Endothelial cell of umbilical vein (primary cell): ENCODE measurements at regions not wholly inside any gene's neighbourhood (a gene's known extent, or its start where the extent isn't known, plus 50 kb on each side); places are given as distances from the start of the nearest gene placed in this dataset.
A peak's percentile ranks its signal among the peaks of the same experiment; 100 is the strongest.

ENCODE experiments used
- BruUV-seq: library from RNA; stranded (reverse); fragments of 400-500 nt; replicated peaks from 2 replicates; lab custom pipeline; 2021; lab: Mats Ljungman, UMichigan
- CTCF ChIA-PET: fragments of 300-600, 350-600 bp; sonication (Branson Sonifier 250); formaldehyde crosslinking; loops from one replicate; lab custom pipeline; 2021; ENCODE audit warnings: antibody characterized with exemption, inconsistent platforms; lab: Charles Lee
- POLR2A ChIA-PET: fragments of 300-600, 350-600 bp; sonication (Branson Sonifier 250); formaldehyde crosslinking; loops from one replicate; lab custom pipeline; 2021; ENCODE audit warnings: antibody characterized with exemption, inconsistent platforms; lab: Charles Lee
- DNase-seq: peaks from one replicate; pipeline ENCODE4 v3.0.0-alpha.2; 2011; ENCODE audit warnings: low read depth, low spot score
- FAIRE-seq: peaks from 2 replicates; lab custom pipeline; 2011; peaks lifted over from hg19 to GRCh38; lab: Jason Lieb, UNC
- H2AFZ ChIP-seq: 2 replicates; pipeline ENCODE4 v1.6.0; 2012; ENCODE audit warnings: low read depth, low read length, control low read depth, inconsistent platforms
- H3K27ac ChIP-seq: 2 replicates; pipeline ENCODE4 v1.5.1; 2011; ENCODE audit warnings: low read depth, mild to moderate bottlenecking, control low read depth, low read length, moderate library complexity; ENCODE audit not compliant: insufficient read depth
- H3K27me3 ChIP-seq, 2 experiments: 2 replicates each; pipeline versions ENCODE4 v1.6.0 to v1.6.1; 2011; ENCODE audit warnings: low read length in 2 of 2, mixed read lengths in 1 of 2; ENCODE audit not compliant: control insufficient read depth in 2 of 2, insufficient read depth in 2 of 2
- H3K36me3 ChIP-seq, 2 experiments: 2 replicates in 1 of 2; 3 replicates in 1 of 2; pipeline ENCODE4 v1.5.1; 2011; ENCODE audit warnings: low read length in 2 of 2, mild to moderate bottlenecking in 1 of 2, moderate library complexity in 1 of 2; ENCODE audit not compliant: control insufficient read depth in 2 of 2, insufficient read depth in 2 of 2; ENCODE audit errors: extremely low read depth in 1 of 2
- H3K4me1 ChIP-seq: 3 replicates; pipeline ENCODE4 v1.5.1; 2011; ENCODE audit warnings: mild to moderate bottlenecking, low read length; ENCODE audit not compliant: control insufficient read depth, insufficient read depth; ENCODE audit errors: extremely low read depth
- H3K4me2 ChIP-seq: 2 replicates; pipeline ENCODE4 v1.6.1; 2011; ENCODE audit warnings: low read length, control low read depth, mixed read lengths; ENCODE audit not compliant: insufficient read depth
- H3K4me3 ChIP-seq, 3 experiments: fragments of 200-600 bp in 1 of 3; sonication (generic), shearing (Covaris generic) in 1 of 3; replicated peaks in 1 of 3; 2 replicates each; pipeline ENCODE4 v1.5.1; 2011 to 2016; ENCODE audit warnings: control low read depth in 3 of 3, low read length in 3 of 3, mild to moderate bottlenecking in 2 of 3, inconsistent platforms in 1 of 3, low read depth in 1 of 3, moderate library complexity in 1 of 3; ENCODE audit not compliant: insufficient read depth in 1 of 3
- H3K79me2 ChIP-seq: 2 replicates; pipeline ENCODE4 v1.6.0; 2012; ENCODE audit warnings: low read length, inconsistent platforms; ENCODE audit not compliant: control insufficient read depth, insufficient read depth
- H3K9ac ChIP-seq: replicated peaks from 2 replicates; pipeline ENCODE3; 2011; ENCODE audit warnings: low read length, control low read depth; ENCODE audit not compliant: insufficient read depth; ENCODE audit errors: extremely low read depth
- H3K9me1 ChIP-seq: replicated peaks from 3 replicates; pipeline ENCODE4 v1.6.0; 2011; ENCODE audit warnings: mild to moderate bottlenecking, low read length; ENCODE audit not compliant: control insufficient read depth, insufficient read depth; ENCODE audit errors: extremely low read depth
- H3K9me3 ChIP-seq: replicated peaks from 2 replicates; pipeline ENCODE4 v1.5.1; 2012; ENCODE audit warnings: low read length, inconsistent platforms; ENCODE audit not compliant: control insufficient read depth, insufficient read depth
- H4K20me1 ChIP-seq: replicated peaks from 2 replicates; pipeline ENCODE3; 2011; ENCODE audit warnings: mild to moderate bottlenecking, low read length; ENCODE audit not compliant: control insufficient read depth, insufficient read depth; ENCODE audit errors: extremely low read depth
- CTCF ChIP-seq, 2 donors: IDR thresholded peaks; 1 replicate in 1 of 2; 2 replicates in 1 of 2; pipeline ENCODE4 v1.5.1; 2011; ENCODE audit warnings: low read length in 2 of 2, mild to moderate bottlenecking in 2 of 2, moderate library complexity in 2 of 2, control low read depth in 1 of 2, inconsistent platforms in 1 of 2, low read depth in 1 of 2; ENCODE audit not compliant: insufficient read depth in 1 of 2; ENCODE audit errors: extremely low read depth in 1 of 2
- EZH2 ChIP-seq: IDR thresholded peaks from 2 replicates; pipeline ENCODE4 v1.6.1; 2012; ENCODE audit warnings: borderline replicate concordance, low read depth, mild to moderate bottlenecking, moderate library complexity, low read length, inconsistent platforms; ENCODE audit not compliant: severe bottlenecking
- FOS ChIP-seq: IDR thresholded peaks from 2 replicates; pipeline ENCODE4 v1.6.1; 2011; ENCODE audit warnings: mild to moderate bottlenecking, low read length, moderate library complexity, borderline replicate concordance; ENCODE audit not compliant: insufficient read depth
- GATA2 ChIP-seq: IDR thresholded peaks from 2 replicates; pipeline ENCODE4 v1.7.0; 2011; ENCODE audit warnings: low read depth, mild to moderate bottlenecking, moderate library complexity, mixed read lengths, low read length; ENCODE audit not compliant: insufficient read length, insufficient read depth
- JUN ChIP-seq: IDR thresholded peaks from 2 replicates; pipeline ENCODE4 v1.6.1; 2011; ENCODE audit warnings: borderline replicate concordance, low read depth; ENCODE audit not compliant: insufficient read length, insufficient read depth
- MAX ChIP-seq: IDR thresholded peaks from 2 replicates; pipeline ENCODE4 v1.6.1; 2011; ENCODE audit not compliant: insufficient read depth, insufficient read length
- MYC ChIP-seq: IDR thresholded peaks from one replicate; pipeline ENCODE4 v1.6.1; 2011; ENCODE audit warnings: mild to moderate bottlenecking, low read depth, low read length
- POLR2A ChIP-seq: IDR thresholded peaks from 2 replicates; pipeline ENCODE4 v1.6.1; 2012; ENCODE audit warnings: low read depth, mild to moderate bottlenecking, control low read depth, low read length
- POLR2AphosphoS5 ChIP-seq: IDR thresholded peaks from 2 replicates; pipeline ENCODE4 v1.6.1; 2012; ENCODE audit warnings: low read depth, mild to moderate bottlenecking, control low read depth, low read length, moderate library complexity; ENCODE audit not compliant: insufficient read depth
- dilution Hi-C: fragments of 300-500 bp; cut with MboI; formaldehyde crosslinking; loops from one replicate; pipeline ENCODE4 v1.15.0; 2019; ENCODE audit warnings: low sequenced_read_pairs; ENCODE audit not compliant: extremely low pct_ligation_motif_present
- intact Hi-C: fragments of 100-400 bp; cut with micrococcal nuclease; formaldehyde crosslinking; loops from one replicate; pipeline ENCODE4 v1.10.0; 2022

- H3K4me1 ChIP-seq, result peaks cover 7% of the 10 kb centered on the region
- no peaks in the 10 kb centered on the region for H3K36me3 ChIP-seq
- POLR2A ChIA-PET, result no interaction called here
- no peaks in the 10 kb centered on the region for H3K79me2 ChIP-seq
- no peaks in the 10 kb centered on the region for H3K9me1 ChIP-seq
- DNase-seq, result peak; percentile 35
- no peak for FAIRE-seq
- no peak overlapping the region for H3K9ac ChIP-seq
- no peak overlapping the region for H3K4me2 ChIP-seq
- no peak for TF ChIP-seq CTCF (IDR thresholded peaks at IDR 0.05; ENCODE audit: extremely low read depth in 1 of 2, insufficient read depth in 1 of 2, low read depth in 1 of 2, low read length in 2 of 2)
- no peak for TF ChIP-seq POLR2AphosphoS5
- no peak for TF ChIP-seq EZH2
- TF ChIP-seq FOS, result no peak
- no peak for TF ChIP-seq POLR2A
- no peak for TF ChIP-seq GATA2
- TF ChIP-seq MYC, result no peak
- no peak for TF ChIP-seq MAX
- TF ChIP-seq JUN, result no peak
- no TSS peak for BruUV-seq
- intact Hi-C loops (no loop called here), dilution Hi-C loops (no loop called here)
- CTCF ChIA-PET, result interaction anchor here (0.7 kb wide), 1 partner anchor 224 kb away, joined by 5 read pairs; no protein-coding TSS in a partner anchor
- no peak overlapping the region for H3K27ac ChIP-seq
- no peaks in the 10 kb centered on the region for H4K20me1 ChIP-seq
- H3K27me3 ChIP-seq, result no peaks in the 10 kb centered on the region
- H2AFZ ChIP-seq, result no peak overlapping the region
- no peaks in the 10 kb centered on the region for H3K9me3 ChIP-seq
- no peak overlapping the region for H3K4me3 ChIP-seq
Measured at GRCh38 chr6:54020334-54020733, 90.9 kb upstream of the MLIP start.
